Muscle of leg (tissue), 3 donors: ENCODE measurements at regions not wholly inside any gene's neighbourhood (a gene's known extent, or its start where the extent isn't known, plus 50 kb on each side); places are given as distances from the start of the nearest gene placed in this dataset.

Experiments used
- DNase-seq: peaks from one replicate; pipeline ENCODE4 v3.0.0; 2013
- H3K27ac ChIP-seq: one replicate; pipeline ENCODE4 v1.5.1; 2013; ENCODE audit warnings: mild to moderate bottlenecking, low read length, control low read depth
- H3K27me3 ChIP-seq: one replicate; pipeline ENCODE4 v1.6.1; 2013; ENCODE audit warnings: low read length; ENCODE audit not compliant: control insufficient read depth, insufficient read depth
- H3K36me3 ChIP-seq: one replicate; pipeline ENCODE4 v1.6.1; 2013; ENCODE audit warnings: low read length; ENCODE audit not compliant: control insufficient read depth, insufficient read depth
- H3K4me1 ChIP-seq: one replicate; pipeline ENCODE4 v1.6.1; 2013; ENCODE audit warnings: low read length; ENCODE audit not compliant: control insufficient read depth, insufficient read depth
- H3K4me3 ChIP-seq: one replicate; pipeline ENCODE4 v1.5.1; 2013; ENCODE audit warnings: low read length, control low read depth
- H3K9me3 ChIP-seq: replicated peaks from 2 replicates; pipeline ENCODE4 v1.6.1; 2013; ENCODE audit warnings: low read depth, low read length; ENCODE audit not compliant: control insufficient read depth
- WGBS: methylation state at CpG from one replicate; pipeline ENCODE4 v1.1.5; 2013; ENCODE audit warnings: missing lambda C conversion rate; ENCODE audit not compliant: insufficient coverage; 5-methylcytosine and 5-hydroxymethylcytosine counted together

DNA sequence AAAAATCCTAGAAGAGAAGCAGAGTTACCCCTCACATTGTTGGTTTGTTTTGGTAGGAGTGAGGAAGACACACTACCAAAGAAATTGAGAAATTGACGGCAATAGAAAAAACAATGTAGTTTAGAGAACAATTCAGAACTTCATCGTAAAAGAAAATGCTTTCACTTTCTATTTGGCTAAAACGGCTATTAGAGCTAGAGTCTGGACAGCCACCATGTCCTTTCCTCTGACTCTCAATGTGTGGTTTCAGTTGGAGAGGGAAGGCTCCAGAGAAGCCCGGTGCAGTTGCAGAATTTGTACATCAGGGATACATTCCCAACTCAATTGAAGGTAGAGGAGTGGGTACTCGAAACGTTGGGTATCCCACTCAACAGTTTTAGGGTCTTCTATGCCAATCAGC is 535.3 kb downstream of the GALC start:
- H3K4me1 ChIP-seq = no peaks in the 10 kb centered on the region
- H3K36me3 ChIP-seq = no peaks in the 10 kb centered on the region
- no peaks in the 10 kb centered on the region for H3K27me3 ChIP-seq
- 33% methylated on average over 1 of the region's 6 CpGs for WGBS
- no peak overlapping the region for H3K4me3 ChIP-seq
- H3K9me3 ChIP-seq = no peaks in the 10 kb centered on the region
- DNase-seq = peak; percentile 15
- H3K27ac ChIP-seq = no peak overlapping the region

DNA sequence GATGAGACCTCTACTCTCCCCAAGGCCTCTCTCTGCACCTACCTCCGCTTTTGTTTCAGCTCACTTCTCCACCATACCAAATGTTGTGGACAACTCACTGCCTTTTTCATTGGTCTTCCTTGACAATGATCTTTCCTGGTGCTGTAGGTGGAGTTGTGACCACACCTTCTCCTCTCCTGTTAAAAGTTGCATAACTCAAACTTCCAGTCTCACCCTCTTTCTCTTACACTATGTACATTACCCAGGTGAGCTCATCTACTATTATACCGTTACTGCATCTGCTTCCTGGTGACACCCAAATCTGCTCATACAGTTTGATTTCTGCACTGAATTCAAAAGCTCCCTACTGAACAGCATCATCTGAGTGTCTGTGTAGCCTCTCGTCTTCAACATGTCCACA is 542.8 kb downstream of the GALC start:
- Histone ChIP-seq H3K4me3 (no peak overlapping the region), H3K9me3 (no peaks in the 10 kb centered on the region), H3K27ac (no peak overlapping the region), H3K4me1 (no peaks in the 10 kb centered on the region), H3K27me3 (no peaks in the 10 kb centered on the region), H3K36me3 (no peaks in the 10 kb centered on the region)
- WGBS = 78% methylated on average over 2 of the region's 3 CpGs
- no peak for DNase-seq

DNA sequence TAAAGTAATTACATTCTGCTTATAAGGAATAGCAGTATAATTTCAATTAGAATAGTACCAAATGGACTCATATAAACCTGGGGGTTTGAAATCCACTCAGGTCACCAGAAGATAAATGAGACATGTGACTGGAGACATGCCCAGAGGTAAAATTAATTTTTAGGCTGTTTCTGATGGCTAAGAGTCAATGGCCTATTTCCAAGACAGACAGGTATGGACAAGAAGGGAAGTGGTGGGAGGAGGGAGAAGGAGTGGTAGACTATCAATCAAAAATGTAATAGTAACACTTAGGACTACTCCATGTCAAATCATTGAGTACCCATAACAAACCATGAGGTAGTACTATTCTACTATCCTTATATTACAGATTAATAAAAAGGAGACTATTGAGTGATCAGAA is 544.0 kb downstream of the GALC start:
- H3K27me3 ChIP-seq = no peaks in the 10 kb centered on the region
- no peak overlapping the region for H3K27ac ChIP-seq
- H3K9me3 ChIP-seq = no peaks in the 10 kb centered on the region
- H3K4me1 ChIP-seq = no peaks in the 10 kb centered on the region
- no peak overlapping the region for H3K4me3 ChIP-seq
- no peaks in the 10 kb centered on the region for H3K36me3 ChIP-seq
- DNase-seq = no peak

DNA sequence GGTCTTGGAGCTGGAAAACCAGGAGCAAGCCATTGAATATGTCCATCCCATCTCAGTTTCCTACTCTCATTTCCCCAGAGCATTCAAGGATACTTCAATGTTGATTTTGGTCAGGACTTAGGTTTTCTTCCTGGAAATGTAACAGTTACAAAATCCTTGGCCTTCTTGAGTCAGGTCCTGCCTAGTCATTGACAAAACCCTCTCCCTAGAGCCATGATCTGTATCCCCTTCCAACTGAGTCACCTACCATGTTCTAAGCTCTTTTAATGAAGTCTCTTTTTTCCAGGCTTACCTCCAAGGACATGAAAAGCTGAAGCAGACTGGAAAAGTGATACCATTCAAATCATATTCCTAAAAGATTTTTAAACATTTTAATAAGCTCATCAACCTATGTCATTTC is 549.2 kb downstream of the GALC start:
- no peak overlapping the region for H3K27ac ChIP-seq
- H3K4me3 ChIP-seq = no peak overlapping the region
- H3K4me1 ChIP-seq = no peaks in the 10 kb centered on the region
- no peaks in the 10 kb centered on the region for H3K27me3 ChIP-seq
- no peak for DNase-seq
- no peaks in the 10 kb centered on the region for H3K9me3 ChIP-seq
- no peaks in the 10 kb centered on the region for H3K36me3 ChIP-seq

DNA sequence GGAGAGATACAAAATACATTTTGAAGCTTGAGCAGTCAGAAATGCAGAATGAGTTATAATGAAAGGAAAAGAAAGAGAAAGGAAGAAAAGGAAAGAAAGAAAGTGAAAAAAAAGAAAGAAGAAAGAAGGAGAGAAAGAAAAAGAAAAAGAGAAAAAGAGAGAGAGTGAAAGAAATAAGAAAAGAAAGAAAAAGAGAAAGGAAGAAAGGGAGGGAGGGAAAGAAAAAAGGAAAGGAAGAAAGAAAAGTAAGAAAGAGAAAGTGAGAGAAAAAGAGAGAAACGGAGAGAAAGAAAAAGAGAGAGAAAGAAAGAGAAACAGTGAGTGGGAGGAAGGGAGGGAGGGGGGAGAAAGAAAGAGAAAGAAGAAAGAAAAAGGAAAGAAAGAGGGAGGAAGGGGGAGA is 549.9 kb downstream of the GALC start:
- H3K4me3 ChIP-seq = no peak overlapping the region
- 86% methylated on average over 1 of the region's 1 CpG for WGBS
- H3K36me3 ChIP-seq = no peaks in the 10 kb centered on the region
- H3K9me3 ChIP-seq = no peaks in the 10 kb centered on the region
- DNase-seq = no peak
- no peaks in the 10 kb centered on the region for H3K4me1 ChIP-seq
- no peaks in the 10 kb centered on the region for H3K27me3 ChIP-seq
- no peak overlapping the region for H3K27ac ChIP-seq

DNA sequence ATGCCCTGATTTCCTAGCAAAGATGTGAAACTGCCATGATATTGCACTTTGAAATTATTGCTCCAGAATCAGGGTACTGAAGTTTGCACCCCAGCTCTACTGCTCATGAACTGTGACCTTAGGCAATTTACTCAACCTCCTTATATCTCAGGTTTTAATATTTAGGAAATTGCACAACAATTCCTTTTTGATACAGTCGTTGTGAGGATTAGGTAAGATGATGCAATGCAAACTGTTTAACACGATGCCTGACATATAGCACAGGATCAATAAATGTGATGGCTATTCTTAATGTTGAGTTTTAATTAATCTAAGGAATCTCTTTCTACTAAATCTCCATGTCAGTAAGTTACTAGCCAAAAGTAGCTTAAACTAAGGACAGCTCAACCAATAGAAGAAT is 555.8 kb downstream of the GALC start:
- H3K27me3 ChIP-seq = no peaks in the 10 kb centered on the region
- H3K9me3 ChIP-seq = no peaks in the 10 kb centered on the region
- no peaks in the 10 kb centered on the region for H3K36me3 ChIP-seq
- WGBS = no CpG with 5 or more reads among the region's 2 CpGs
- no peaks in the 10 kb centered on the region for H3K4me1 ChIP-seq
- no peak overlapping the region for H3K27ac ChIP-seq
- no peak overlapping the region for H3K4me3 ChIP-seq
- no peak for DNase-seq

DNA sequence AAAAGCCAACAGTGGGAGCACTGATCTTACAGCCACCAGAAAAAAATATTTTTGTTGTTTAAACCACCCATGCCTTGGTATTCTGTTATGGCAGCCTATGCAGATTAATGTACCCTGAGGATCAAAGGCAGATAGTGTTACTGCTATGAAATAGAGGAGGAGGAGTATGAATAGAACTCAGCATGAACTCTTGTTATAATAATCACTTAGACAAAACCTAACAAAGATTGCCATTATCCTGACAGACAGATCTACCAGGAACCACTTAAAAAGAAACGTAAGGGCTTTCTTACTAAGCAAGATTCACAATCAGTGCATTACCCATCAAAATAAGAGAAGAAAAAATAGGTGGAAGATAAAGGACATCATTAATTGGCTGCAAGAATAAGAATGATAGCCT is 558.3 kb downstream of the GALC start:
- no peak for DNase-seq
- H3K27ac ChIP-seq = no peak overlapping the region
- no peak overlapping the region for H3K4me3 ChIP-seq
- H3K9me3 ChIP-seq = no peaks in the 10 kb centered on the region
- H3K4me1 ChIP-seq = no peaks in the 10 kb centered on the region
- H3K27me3 ChIP-seq = no peaks in the 10 kb centered on the region
- WGBS = no CpG with 5 or more reads among the region's 1 CpG
- H3K36me3 ChIP-seq = no peaks in the 10 kb centered on the region

DNA sequence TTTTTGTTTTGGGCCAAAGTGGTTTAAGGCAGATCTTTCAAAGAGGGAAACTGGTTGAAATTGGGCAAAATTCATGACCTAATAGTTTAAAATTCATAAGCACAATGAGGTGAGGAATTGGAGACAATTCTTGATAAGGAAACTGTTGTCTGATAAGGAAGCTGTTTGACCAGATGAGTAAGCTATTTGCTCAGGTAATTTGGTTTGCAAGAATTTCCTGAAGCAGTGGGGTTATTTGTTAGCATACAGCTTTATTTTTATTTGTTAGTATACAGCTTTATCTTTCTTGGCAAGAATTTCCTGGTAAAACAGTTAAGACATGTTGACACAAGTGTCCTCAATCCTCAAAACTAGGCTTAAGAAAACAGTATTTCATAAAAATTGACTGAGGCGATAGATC is 559.0 kb downstream of the GALC start:
- no peaks in the 10 kb centered on the region for H3K27me3 ChIP-seq
- H3K4me1 ChIP-seq = no peaks in the 10 kb centered on the region
- H3K4me3 ChIP-seq = no peak overlapping the region
- no peaks in the 10 kb centered on the region for H3K36me3 ChIP-seq
- 100% methylated on average over 1 of the region's 1 CpG for WGBS
- H3K9me3 ChIP-seq = no peaks in the 10 kb centered on the region
- no peak for DNase-seq
- H3K27ac ChIP-seq = no peak overlapping the region

DNA sequence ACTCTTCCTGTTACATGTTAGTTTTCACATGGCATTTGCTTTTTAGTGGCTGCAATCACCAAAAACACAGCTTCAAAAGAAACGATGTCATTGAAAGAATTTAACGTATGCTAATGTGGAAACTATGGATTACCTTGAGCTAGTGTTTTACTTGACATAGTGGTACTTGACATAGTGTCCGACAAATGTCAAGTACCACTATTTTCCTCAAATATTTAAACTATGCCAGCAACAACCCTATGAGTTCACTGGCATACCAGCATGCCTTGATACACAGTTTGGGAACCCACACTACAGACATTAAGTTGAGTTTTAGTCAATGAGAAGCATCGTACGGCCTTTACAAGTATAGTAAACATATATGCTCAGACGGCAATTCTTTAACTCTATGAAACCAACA is 560.3 kb downstream of the GALC start:
- H3K36me3 ChIP-seq = no peaks in the 10 kb centered on the region
- no peak overlapping the region for H3K4me3 ChIP-seq
- DNase-seq = no peak
- no peaks in the 10 kb centered on the region for H3K27me3 ChIP-seq
- no peaks in the 10 kb centered on the region for H3K9me3 ChIP-seq
- WGBS = no CpG with 5 or more reads among the region's 6 CpGs
- no peaks in the 10 kb centered on the region for H3K4me1 ChIP-seq
- no peak overlapping the region for H3K27ac ChIP-seq

DNA sequence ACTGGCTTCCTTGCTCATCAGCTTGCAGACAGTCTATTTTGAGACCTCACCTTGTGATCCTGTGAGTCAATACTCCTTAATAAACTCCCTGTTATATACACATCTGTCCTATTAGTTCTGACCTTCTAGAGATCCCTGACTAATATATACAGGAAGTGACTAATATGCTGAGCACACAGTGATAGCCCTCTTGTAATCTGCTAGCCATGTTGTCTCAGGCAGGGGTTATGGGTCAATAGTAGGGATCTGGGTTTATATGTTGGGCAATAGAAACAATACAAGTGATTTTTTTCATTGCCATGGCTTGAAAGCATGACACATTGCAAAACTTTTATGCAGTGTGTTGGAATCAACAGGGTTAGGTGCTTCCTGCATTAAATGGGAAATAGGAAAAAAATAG is 562.2 kb downstream of the GALC start:
- H3K27me3 ChIP-seq = no peaks in the 10 kb centered on the region
- DNase-seq = no peak
- no peaks in the 10 kb centered on the region for H3K36me3 ChIP-seq
- no peak overlapping the region for H3K4me3 ChIP-seq
- H3K27ac ChIP-seq = no peak overlapping the region
- H3K9me3 ChIP-seq = no peaks in the 10 kb centered on the region
- H3K4me1 ChIP-seq = no peaks in the 10 kb centered on the region

DNA sequence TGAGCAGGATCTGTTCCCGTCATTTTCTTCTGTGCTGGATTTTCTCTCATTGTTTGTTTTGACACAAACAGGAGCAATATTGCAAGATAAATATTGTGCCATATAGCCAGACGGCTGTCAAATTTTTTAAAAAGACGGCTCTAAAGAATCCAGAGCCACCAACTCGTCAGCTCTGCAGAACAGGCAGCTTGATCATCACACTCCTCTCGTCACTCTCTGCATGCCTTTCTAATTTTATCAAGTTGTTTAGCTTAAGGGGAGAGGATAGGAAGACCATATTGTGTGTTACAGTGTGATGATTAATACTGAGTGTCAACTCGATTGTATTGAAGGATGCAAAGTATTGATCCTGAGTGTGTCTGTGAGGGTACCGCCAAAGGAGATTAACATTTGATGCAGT is 562.8 kb downstream of the GALC start:
- H3K4me3 ChIP-seq = no peak overlapping the region
- no peak for DNase-seq
- no peaks in the 10 kb centered on the region for H3K9me3 ChIP-seq
- no peak overlapping the region for H3K27ac ChIP-seq
- no peaks in the 10 kb centered on the region for H3K36me3 ChIP-seq
- WGBS = 96% methylated on average over 4 of the region's 7 CpGs
- no peaks in the 10 kb centered on the region for H3K4me1 ChIP-seq
- no peaks in the 10 kb centered on the region for H3K27me3 ChIP-seq
